Uterus (tissue), 2 donors: ENCODE measurements at regions not wholly inside any gene's neighbourhood (a gene's known extent, or its start where the extent isn't known, plus 50 kb on each side); places are given as distances from the start of the nearest gene placed in this dataset.

Experiments used
- CTCF ChIP-seq, 4 experiments: fragments of 200-600 bp in 2 of 4; fragments of 450-650 bp in 2 of 4; sonication (generic) in 2 of 4; IDR thresholded peaks; one replicate each; pipeline ENCODE4 v1.5.1; 2016 to 2019; ENCODE audit warnings: antibody characterized with exemption in 4 of 4, mild to moderate bottlenecking in 2 of 4, moderate library complexity in 1 of 4
- POLR2A ChIP-seq, 2 donors: fragments of 450-650 bp; IDR thresholded peaks; one replicate each; pipeline ENCODE4 v1.6.1; 2016; ENCODE audit warnings: antibody characterized with exemption in 2 of 2, mild to moderate bottlenecking in 1 of 2, moderate library complexity in 1 of 2

DNA sequence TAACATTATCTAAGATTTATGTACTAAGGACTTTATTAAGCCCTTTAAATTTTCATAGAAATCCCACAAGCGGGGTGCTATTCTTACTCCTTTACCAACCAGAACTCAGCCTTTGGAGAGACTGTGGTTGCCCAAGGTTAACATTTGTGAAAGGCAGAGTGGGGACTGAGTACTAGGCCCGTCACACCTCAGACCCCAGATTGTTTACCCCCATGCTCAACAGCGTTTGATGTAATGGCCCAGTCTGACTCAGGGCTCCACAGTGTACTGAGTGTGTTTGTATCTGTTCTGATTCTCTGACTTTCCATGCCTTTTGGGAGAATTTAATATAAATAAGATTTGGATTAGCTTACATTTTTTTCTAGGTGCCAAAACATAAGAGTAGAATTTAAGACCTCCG is 110.0 kb downstream of the GAS1 start:
- no peak for TF ChIP-seq POLR2A (IDR thresholded peaks at IDR 0.05)
- TF ChIP-seq CTCF (IDR thresholded peaks at IDR 0.05) = no peak
